A549 (cell line): ENCODE measurements at regions not wholly inside any gene's neighbourhood (a gene's known extent, or its start where the extent isn't known, plus 50 kb on each side); places are given as distances from the start of the nearest gene placed in this dataset.

Experiments used
- CEBPB ChIP-seq, 2 experiments: fragments of >200 bp in 1 of 2; sonication (Bioruptor Twin) in 1 of 2; formaldehyde crosslinking in 1 of 2; IDR thresholded peaks; 2 replicates each; pipeline ENCODE4 v1.6.1; 2012 to 2016
- JUN ChIP-seq, 2 experiments: fragments of >200 bp; sonication (Bioruptor Twin); formaldehyde crosslinking; IDR thresholded peaks; 2 replicates in 1 of 2; 3 replicates in 1 of 2; pipeline ENCODE4 v1.6.1; 2016 to 2017
- PHF8 ChIP-seq: fragments of 200-600 bp; sonication (generic); IDR thresholded peaks from 2 replicates; pipeline ENCODE4 v1.6.1; 2016; ENCODE audit warnings: low read depth, mild to moderate bottlenecking, antibody characterized with exemption, moderate library complexity, borderline replicate concordance
- POLR2A ChIP-seq: IDR thresholded peaks from 2 replicates; pipeline ENCODE4 v1.6.1; 2012; ENCODE audit warnings: mild to moderate bottlenecking, low read length
- RFX5 ChIP-seq: fragments of 450-650 bp; IDR thresholded peaks from 2 replicates; pipeline ENCODE4 v1.7.1; 2014; ENCODE audit warnings: antibody characterized with exemption, mild to moderate bottlenecking, moderate library complexity
- SREBF2 ChIP-seq: fragments of 450-650 bp; IDR thresholded peaks from 2 replicates; pipeline ENCODE4 v1.6.1; 2014; ENCODE audit warnings: mild to moderate bottlenecking, moderate library complexity
- TF ChIP-seq, protein P1 (sequence below): fragments of 150-350 bp; IDR thresholded peaks from 2 replicates; pipeline ENCODE4 v1.6.1; 2014; ENCODE audit warnings: low read depth, mild to moderate bottlenecking, low read length
- TF ChIP-seq, protein P2 (sequence below): IDR thresholded peaks from 2 replicates; pipeline ENCODE4 v1.6.1; 2012
- TF ChIP-seq, protein P3 (sequence below): fragments of >200 bp; sonication (Bioruptor Twin); formaldehyde crosslinking; IDR thresholded peaks from 3 replicates; pipeline ENCODE4 v1.5.1; 2016
- TF ChIP-seq, protein P4 (sequence below): fragments of >200 bp; sonication (Bioruptor Twin); formaldehyde crosslinking; IDR thresholded peaks from 3 replicates; pipeline ENCODE4 v1.6.1; 2016
- TF ChIP-seq, protein P5 (sequence below): fragments of 200-600 bp; sonication (generic); IDR thresholded peaks from 2 replicates; pipeline ENCODE4 v1.6.1; 2016; ENCODE audit warnings: antibody characterized with exemption, mild to moderate bottlenecking, moderate library complexity

DNA sequence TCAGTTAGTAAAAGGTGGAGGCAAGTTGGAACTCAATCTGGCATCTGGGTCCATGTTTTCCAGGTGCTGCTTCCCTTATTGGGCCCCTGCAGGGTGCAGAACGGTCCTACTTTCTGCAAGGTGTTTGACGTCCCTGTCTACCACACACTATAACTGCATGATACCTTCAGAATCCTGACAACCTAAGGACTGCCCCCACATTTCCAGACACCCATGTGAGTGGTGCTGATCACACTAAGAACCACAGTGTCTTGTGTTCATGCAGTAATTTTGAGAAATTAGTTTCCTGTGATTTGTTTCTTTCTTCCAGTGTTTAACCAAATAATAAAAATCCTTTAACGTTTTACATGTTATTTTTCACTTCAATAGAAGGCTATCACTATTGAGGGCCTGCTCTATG lies 121.1 kb upstream of the MDM1 start:
- TF ChIP-seq JUN (IDR thresholded peaks at IDR 0.05) (no peak), POLR2A (no peak), CEBPB (IDR thresholded peaks at IDR 0.05) (no peak), SREBF2 (no peak), RFX5 (no peak), PHF8 (no peak)
- TF ChIP-seq, protein P1, sequence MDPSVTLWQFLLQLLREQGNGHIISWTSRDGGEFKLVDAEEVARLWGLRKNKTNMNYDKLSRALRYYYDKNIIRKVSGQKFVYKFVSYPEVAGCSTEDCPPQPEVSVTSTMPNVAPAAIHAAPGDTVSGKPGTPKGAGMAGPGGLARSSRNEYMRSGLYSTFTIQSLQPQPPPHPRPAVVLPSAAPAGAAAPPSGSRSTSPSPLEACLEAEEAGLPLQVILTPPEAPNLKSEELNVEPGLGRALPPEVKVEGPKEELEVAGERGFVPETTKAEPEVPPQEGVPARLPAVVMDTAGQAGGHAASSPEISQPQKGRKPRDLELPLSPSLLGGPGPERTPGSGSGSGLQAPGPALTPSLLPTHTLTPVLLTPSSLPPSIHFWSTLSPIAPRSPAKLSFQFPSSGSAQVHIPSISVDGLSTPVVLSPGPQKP: no peak
- TF ChIP-seq, protein P2, sequence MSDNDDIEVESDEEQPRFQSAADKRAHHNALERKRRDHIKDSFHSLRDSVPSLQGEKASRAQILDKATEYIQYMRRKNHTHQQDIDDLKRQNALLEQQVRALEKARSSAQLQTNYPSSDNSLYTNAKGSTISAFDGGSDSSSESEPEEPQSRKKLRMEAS: no peak
- TF ChIP-seq, protein P3, sequence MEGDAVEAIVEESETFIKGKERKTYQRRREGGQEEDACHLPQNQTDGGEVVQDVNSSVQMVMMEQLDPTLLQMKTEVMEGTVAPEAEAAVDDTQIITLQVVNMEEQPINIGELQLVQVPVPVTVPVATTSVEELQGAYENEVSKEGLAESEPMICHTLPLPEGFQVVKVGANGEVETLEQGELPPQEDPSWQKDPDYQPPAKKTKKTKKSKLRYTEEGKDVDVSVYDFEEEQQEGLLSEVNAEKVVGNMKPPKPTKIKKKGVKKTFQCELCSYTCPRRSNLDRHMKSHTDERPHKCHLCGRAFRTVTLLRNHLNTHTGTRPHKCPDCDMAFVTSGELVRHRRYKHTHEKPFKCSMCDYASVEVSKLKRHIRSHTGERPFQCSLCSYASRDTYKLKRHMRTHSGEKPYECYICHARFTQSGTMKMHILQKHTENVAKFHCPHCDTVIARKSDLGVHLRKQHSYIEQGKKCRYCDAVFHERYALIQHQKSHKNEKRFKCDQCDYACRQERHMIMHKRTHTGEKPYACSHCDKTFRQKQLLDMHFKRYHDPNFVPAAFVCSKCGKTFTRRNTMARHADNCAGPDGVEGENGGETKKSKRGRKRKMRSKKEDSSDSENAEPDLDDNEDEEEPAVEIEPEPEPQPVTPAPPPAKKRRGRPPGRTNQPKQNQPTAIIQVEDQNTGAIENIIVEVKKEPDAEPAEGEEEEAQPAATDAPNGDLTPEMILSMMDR: no peak
- TF ChIP-seq, protein P4, sequence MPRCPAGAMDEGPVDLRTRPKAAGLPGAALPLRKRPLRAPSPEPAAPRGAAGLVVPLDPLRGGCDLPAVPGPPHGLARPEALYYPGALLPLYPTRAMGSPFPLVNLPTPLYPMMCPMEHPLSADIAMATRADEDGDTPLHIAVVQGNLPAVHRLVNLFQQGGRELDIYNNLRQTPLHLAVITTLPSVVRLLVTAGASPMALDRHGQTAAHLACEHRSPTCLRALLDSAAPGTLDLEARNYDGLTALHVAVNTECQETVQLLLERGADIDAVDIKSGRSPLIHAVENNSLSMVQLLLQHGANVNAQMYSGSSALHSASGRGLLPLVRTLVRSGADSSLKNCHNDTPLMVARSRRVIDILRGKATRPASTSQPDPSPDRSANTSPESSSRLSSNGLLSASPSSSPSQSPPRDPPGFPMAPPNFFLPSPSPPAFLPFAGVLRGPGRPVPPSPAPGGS: no peak
- TF ChIP-seq, protein P5, sequence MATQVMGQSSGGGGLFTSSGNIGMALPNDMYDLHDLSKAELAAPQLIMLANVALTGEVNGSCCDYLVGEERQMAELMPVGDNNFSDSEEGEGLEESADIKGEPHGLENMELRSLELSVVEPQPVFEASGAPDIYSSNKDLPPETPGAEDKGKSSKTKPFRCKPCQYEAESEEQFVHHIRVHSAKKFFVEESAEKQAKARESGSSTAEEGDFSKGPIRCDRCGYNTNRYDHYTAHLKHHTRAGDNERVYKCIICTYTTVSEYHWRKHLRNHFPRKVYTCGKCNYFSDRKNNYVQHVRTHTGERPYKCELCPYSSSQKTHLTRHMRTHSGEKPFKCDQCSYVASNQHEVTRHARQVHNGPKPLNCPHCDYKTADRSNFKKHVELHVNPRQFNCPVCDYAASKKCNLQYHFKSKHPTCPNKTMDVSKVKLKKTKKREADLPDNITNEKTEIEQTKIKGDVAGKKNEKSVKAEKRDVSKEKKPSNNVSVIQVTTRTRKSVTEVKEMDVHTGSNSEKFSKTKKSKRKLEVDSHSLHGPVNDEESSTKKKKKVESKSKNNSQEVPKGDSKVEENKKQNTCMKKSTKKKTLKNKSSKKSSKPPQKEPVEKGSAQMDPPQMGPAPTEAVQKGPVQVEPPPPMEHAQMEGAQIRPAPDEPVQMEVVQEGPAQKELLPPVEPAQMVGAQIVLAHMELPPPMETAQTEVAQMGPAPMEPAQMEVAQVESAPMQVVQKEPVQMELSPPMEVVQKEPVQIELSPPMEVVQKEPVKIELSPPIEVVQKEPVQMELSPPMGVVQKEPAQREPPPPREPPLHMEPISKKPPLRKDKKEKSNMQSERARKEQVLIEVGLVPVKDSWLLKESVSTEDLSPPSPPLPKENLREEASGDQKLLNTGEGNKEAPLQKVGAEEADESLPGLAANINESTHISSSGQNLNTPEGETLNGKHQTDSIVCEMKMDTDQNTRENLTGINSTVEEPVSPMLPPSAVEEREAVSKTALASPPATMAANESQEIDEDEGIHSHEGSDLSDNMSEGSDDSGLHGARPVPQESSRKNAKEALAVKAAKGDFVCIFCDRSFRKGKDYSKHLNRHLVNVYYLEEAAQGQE: no peak
